Keratinocyte (primary cell): ENCODE measurements at regions not wholly inside any gene's neighbourhood (a gene's known extent, or its start where the extent isn't known, plus 50 kb on each side); places are given as distances from the start of the nearest gene placed in this dataset.

Source experiments
- DNase-seq: peaks from one replicate; pipeline ENCODE4 v3.0.0-alpha.2; 2011; ENCODE audit warnings: low read depth, missing footprints, low spot score
- FAIRE-seq: peaks from 2 replicates; lab custom pipeline; 2011; peaks lifted over from hg19 to GRCh38; lab: Jason Lieb, UNC
- H2AFZ ChIP-seq: 2 replicates; pipeline ENCODE4 v1.6.0; 2012; ENCODE audit warnings: low read length, control low read depth, inconsistent platforms; ENCODE audit not compliant: control insufficient read depth
- H3K27ac ChIP-seq: 2 replicates; pipeline ENCODE4 v1.5.1; 2011; ENCODE audit warnings: low read length; ENCODE audit not compliant: control insufficient read depth, insufficient read depth
- H3K27me3 ChIP-seq: 3 replicates; pipeline ENCODE4 v1.6.0; 2011; ENCODE audit warnings: low read length; ENCODE audit not compliant: control insufficient read depth, insufficient read depth; ENCODE audit errors: extremely low read depth
- H3K36me3 ChIP-seq, 2 experiments: 2 replicates in 1 of 2; 3 replicates in 1 of 2; pipeline ENCODE4 v1.5.1; 2011; ENCODE audit warnings: low read length in 2 of 2, mild to moderate bottlenecking in 1 of 2; ENCODE audit not compliant: control insufficient read depth in 2 of 2, insufficient read depth in 2 of 2; ENCODE audit errors: extremely low read depth in 1 of 2
- H3K4me1 ChIP-seq: 3 replicates; pipeline ENCODE4 v1.5.1; 2011; ENCODE audit warnings: low read length; ENCODE audit not compliant: control insufficient read depth, insufficient read depth; ENCODE audit errors: extremely low read depth
- H3K4me2 ChIP-seq: 3 replicates; pipeline ENCODE4 v1.6.0; 2011; ENCODE audit warnings: low read depth, low read length; ENCODE audit not compliant: control insufficient read depth, insufficient read depth; ENCODE audit errors: extremely low read depth
- H3K4me3 ChIP-seq, 3 experiments: fragments of 200-600 bp in 1 of 3; sonication (generic) in 1 of 3; 2 replicates in 2 of 3; 3 replicates in 1 of 3; pipeline ENCODE4 v1.5.1; 2011 to 2016; ENCODE audit warnings: low read length in 3 of 3, mild to moderate bottlenecking in 3 of 3, control low read depth in 2 of 3, inconsistent platforms in 1 of 3, low read depth in 1 of 3, mixed read lengths in 1 of 3, mixed run types in 1 of 3, moderate library complexity in 1 of 3; ENCODE audit not compliant: control insufficient read depth in 2 of 3, insufficient read depth in 2 of 3; ENCODE audit errors: extremely low read depth in 1 of 3
- H3K79me2 ChIP-seq: 2 replicates; pipeline ENCODE4 v1.6.0; 2012; ENCODE audit warnings: low read length; ENCODE audit not compliant: control insufficient read depth, insufficient read depth
- H3K9ac ChIP-seq: 3 replicates; pipeline ENCODE4 v1.6.0; 2011; ENCODE audit warnings: low read length; ENCODE audit not compliant: control insufficient read depth, insufficient read depth; ENCODE audit errors: extremely low read depth
- H3K9me1 ChIP-seq: 3 replicates; pipeline ENCODE4 v1.6.0; 2011; ENCODE audit warnings: low read length; ENCODE audit not compliant: control insufficient read depth, insufficient read depth; ENCODE audit errors: extremely low read depth
- H3K9me3 ChIP-seq: 2 replicates; pipeline ENCODE4 v1.5.1; 2012; ENCODE audit warnings: low read depth, low read length; ENCODE audit not compliant: control insufficient read depth
- H4K20me1 ChIP-seq: 3 replicates; pipeline ENCODE4 v1.6.0; 2011; ENCODE audit warnings: low read length; ENCODE audit not compliant: control insufficient read depth, insufficient read depth; ENCODE audit errors: extremely low read depth
- EZH2 ChIP-seq: IDR thresholded peaks from one replicate; pipeline ENCODE4 v1.6.1; 2012; ENCODE audit warnings: inconsistent platforms, mild to moderate bottlenecking, low read length, moderate library complexity
- dilution Hi-C: fragments of 300-500 bp; cut with MboI; formaldehyde crosslinking; loops from one replicate; pipeline ENCODE4 v1.7.0; 2020; ENCODE audit warnings: low sequenced_read_pairs; ENCODE audit not compliant: extremely low pct_ligation_motif_present
- TF ChIP-seq, protein P1 (sequence below), 3 experiments: IDR thresholded peaks in 1 of 3; conservative IDR thresholded peaks in 1 of 3; optimal IDR thresholded peaks in 1 of 3; 2 replicates in 2 of 3; 3 replicates in 1 of 3; pipeline versions ENCODE3 to v1.5.1; 2011; ENCODE audit warnings: low read length in 3 of 3, mild to moderate bottlenecking in 3 of 3, moderate library complexity in 2 of 3, control low read depth in 1 of 3, inconsistent platforms in 1 of 3; ENCODE audit not compliant: insufficient read depth in 2 of 3; ENCODE audit errors: extremely low read depth in 1 of 3

DNA sequence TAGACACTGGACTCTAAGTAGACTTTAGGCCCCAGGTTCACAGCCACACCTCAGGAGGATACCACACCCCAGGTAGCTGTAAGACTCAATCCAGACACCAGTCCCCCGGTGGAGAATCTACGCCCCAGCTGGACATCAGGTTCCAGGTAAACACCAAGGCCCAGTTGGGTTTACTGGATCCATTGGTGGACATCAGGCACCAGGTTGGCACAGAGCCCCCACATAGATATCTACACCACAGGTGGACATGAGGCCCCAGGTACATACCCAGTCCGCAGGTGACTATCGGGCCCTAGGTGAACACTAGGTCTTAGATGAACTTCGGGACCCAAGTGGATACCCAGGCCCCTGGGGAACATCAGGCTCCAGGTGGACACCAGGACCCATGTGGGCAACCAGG lies 58.9 kb upstream of the SEPTIN5 start:
- TF ChIP-seq, protein P1, sequence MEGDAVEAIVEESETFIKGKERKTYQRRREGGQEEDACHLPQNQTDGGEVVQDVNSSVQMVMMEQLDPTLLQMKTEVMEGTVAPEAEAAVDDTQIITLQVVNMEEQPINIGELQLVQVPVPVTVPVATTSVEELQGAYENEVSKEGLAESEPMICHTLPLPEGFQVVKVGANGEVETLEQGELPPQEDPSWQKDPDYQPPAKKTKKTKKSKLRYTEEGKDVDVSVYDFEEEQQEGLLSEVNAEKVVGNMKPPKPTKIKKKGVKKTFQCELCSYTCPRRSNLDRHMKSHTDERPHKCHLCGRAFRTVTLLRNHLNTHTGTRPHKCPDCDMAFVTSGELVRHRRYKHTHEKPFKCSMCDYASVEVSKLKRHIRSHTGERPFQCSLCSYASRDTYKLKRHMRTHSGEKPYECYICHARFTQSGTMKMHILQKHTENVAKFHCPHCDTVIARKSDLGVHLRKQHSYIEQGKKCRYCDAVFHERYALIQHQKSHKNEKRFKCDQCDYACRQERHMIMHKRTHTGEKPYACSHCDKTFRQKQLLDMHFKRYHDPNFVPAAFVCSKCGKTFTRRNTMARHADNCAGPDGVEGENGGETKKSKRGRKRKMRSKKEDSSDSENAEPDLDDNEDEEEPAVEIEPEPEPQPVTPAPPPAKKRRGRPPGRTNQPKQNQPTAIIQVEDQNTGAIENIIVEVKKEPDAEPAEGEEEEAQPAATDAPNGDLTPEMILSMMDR (optimal IDR thresholded peaks at IDR 0.05 in 1 of 3, IDR thresholded peaks at IDR 0.05 in 1 of 3, conservative IDR thresholded peaks at IDR 0.05 in 1 of 3; ENCODE audit: extremely low read depth in 1 of 3, insufficient read depth in 2 of 3, low read length in 3 of 3), result no peak
- TF ChIP-seq EZH2, result no peak
- no peak overlapping the region for H3K4me2 ChIP-seq
- H3K4me3 ChIP-seq, result no peak overlapping the region
- dilution Hi-C loops, result no loop called here
- H2AFZ ChIP-seq, result no peak overlapping the region
- H3K27me3 ChIP-seq, result no peaks in the 10 kb centered on the region
- no peak overlapping the region for H3K27ac ChIP-seq
- H3K36me3 ChIP-seq, result no peaks in the 10 kb centered on the region
- H3K9ac ChIP-seq, result no peak overlapping the region
- H4K20me1 ChIP-seq, result no peaks in the 10 kb centered on the region
- DNase-seq, result no peak
- H3K79me2 ChIP-seq, result no peaks in the 10 kb centered on the region
- no peaks in the 10 kb centered on the region for H3K4me1 ChIP-seq
- H3K9me1 ChIP-seq, result no peaks in the 10 kb centered on the region
- H3K9me3 ChIP-seq, result no peaks in the 10 kb centered on the region
- no peak for FAIRE-seq

DNA sequence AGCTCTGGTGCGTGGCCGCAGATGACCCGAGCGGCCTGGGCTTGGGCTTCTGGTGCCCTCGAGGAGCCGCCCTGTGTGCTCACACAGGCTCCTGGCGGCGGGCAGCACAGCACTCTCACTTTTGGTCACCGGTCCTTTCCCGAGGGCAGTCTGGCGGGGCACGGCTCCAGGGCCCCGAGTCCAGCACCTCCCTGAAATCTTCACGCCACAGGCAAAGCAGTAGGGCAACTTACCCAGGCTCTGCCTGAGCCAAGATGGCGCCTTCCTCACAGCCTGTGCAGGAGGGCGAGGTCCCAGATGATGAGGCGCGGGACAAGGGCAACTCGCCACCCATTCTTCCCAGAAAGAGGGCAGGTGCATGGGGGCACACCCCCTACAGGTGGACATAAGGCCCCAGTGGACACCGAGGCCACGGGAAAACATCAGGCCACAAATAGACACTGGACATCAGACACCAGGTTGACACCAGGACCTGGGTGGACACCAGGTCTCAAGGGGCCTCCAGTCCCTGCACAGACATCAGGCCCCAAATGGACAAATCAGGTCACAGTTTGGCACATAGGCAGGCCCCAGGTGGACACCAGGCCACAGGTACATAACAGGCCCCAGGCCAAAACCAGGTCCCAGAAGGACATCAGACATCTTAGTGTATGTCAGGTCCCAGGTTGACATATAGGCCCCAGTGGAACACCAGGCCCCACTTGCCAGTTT lies 57.6 kb upstream of the SEPTIN5 start:
- no peaks in the 10 kb centered on the region for H3K9me1 ChIP-seq
- H2AFZ ChIP-seq, result no peak overlapping the region
- no peak overlapping the region for H3K4me3 ChIP-seq
- no peaks in the 10 kb centered on the region for H3K36me3 ChIP-seq
- H3K79me2 ChIP-seq, result no peaks in the 10 kb centered on the region
- no peak overlapping the region for H3K27ac ChIP-seq
- no peaks in the 10 kb centered on the region for H3K27me3 ChIP-seq
- no peak overlapping the region for H3K9ac ChIP-seq
- no peaks in the 10 kb centered on the region for H3K4me1 ChIP-seq
- FAIRE-seq, result no peak
- DNase-seq, result no peak
- dilution Hi-C loops, result no loop called here
- no peaks in the 10 kb centered on the region for H4K20me1 ChIP-seq
- TF ChIP-seq, protein P1 (optimal IDR thresholded peaks at IDR 0.05 in 1 of 3, IDR thresholded peaks at IDR 0.05 in 1 of 3, conservative IDR thresholded peaks at IDR 0.05 in 1 of 3; ENCODE audit: extremely low read depth in 1 of 3, insufficient read depth in 2 of 3, low read length in 3 of 3), result no peak
- H3K9me3 ChIP-seq, result no peaks in the 10 kb centered on the region
- H3K4me2 ChIP-seq, result no peak overlapping the region
